SK-N-SH (cell line): ENCODE measurements at regions not wholly inside any gene's neighbourhood (a gene's known extent, or its start where the extent isn't known, plus 50 kb on each side); places are given as distances from the start of the nearest gene placed in this dataset.

Source experiments
- CTCF ChIA-PET: fragments of 300-600, 350-600 bp; formaldehyde crosslinking; extraction: SDS; loops from one replicate; lab custom pipeline; 2021; lab: Yijun Ruan, JAX
- POLR2A ChIA-PET: fragments of 350-600 bp; sonication (Branson Sonifier 250); formaldehyde crosslinking; extraction: SDS; loops from one replicate; lab custom pipeline; 2020; ENCODE audit warnings: antibody characterized with exemption, inconsistent platforms; lab: Yijun Ruan, JAX
- DNase-seq: peaks from one replicate; pipeline ENCODE4 v3.0.0; 2012
- H2AFZ ChIP-seq: fragments of 200-600 bp; sonication (generic); 2 replicates; pipeline ENCODE4 v1.8.1; 2016; ENCODE audit warnings: antibody characterized with exemption, mild to moderate bottlenecking, low read depth
- H3F3A ChIP-seq: fragments of 200-600 bp; sonication (generic); replicated peaks from 2 replicates; pipeline ENCODE3; 2016; ENCODE audit warnings: antibody characterized with exemption, mild to moderate bottlenecking; ENCODE audit not compliant: insufficient read depth
- H3K27ac ChIP-seq, 2 experiments: fragments of 200-500 bp in 1 of 2; fragments of 200-600 bp in 1 of 2; sonication (Bioruptor generic) in 1 of 2; sonication (generic), shearing (Covaris generic) in 1 of 2; 2 replicates each; pipeline versions ENCODE4 v1.5.1 to v1.6.1; 2014 to 2016; ENCODE audit warnings: low read depth in 2 of 2, inconsistent platforms in 1 of 2, low read length in 1 of 2, mild to moderate bottlenecking in 1 of 2, mixed read lengths in 1 of 2
- H3K27me3 ChIP-seq: fragments of 200-600 bp; sonication (generic), shearing (Covaris generic); 2 replicates; pipeline ENCODE4 v1.6.1; 2016; ENCODE audit warnings: mixed run types; ENCODE audit not compliant: insufficient read depth
- H3K36me3 ChIP-seq, 2 experiments: fragments of 200-500 bp in 1 of 2; fragments of 200-600 bp in 1 of 2; sonication (Bioruptor generic) in 1 of 2; sonication (generic) in 1 of 2; replicated peaks in 1 of 2; 2 replicates each; pipeline versions ENCODE3 to v1.5.1; 2014 to 2016; ENCODE audit warnings: low read length in 1 of 2, mild to moderate bottlenecking in 1 of 2; ENCODE audit not compliant: insufficient read depth in 2 of 2, control insufficient read depth in 1 of 2
- H3K4me1 ChIP-seq, 2 experiments: fragments of 200-500 bp in 1 of 2; fragments of 200-600 bp in 1 of 2; sonication (Bioruptor generic) in 1 of 2; sonication (generic), shearing (Covaris generic) in 1 of 2; 2 replicates each; pipeline versions ENCODE4 v1.5.1 to v1.6.1; 2014 to 2016; ENCODE audit warnings: low read depth in 1 of 2, low read length in 1 of 2, mixed run types in 1 of 2; ENCODE audit not compliant: insufficient read depth in 2 of 2, control insufficient read depth in 1 of 2
- H3K4me2 ChIP-seq: fragments of 200-600 bp; sonication (generic), shearing (Covaris generic); 2 replicates; pipeline ENCODE4 v1.6.1; 2017; ENCODE audit warnings: mixed run types
- H3K4me3 ChIP-seq, 2 experiments: fragments of 200-500 bp in 1 of 2; fragments of 200-600 bp in 1 of 2; sonication (Bioruptor generic) in 1 of 2; sonication (generic), shearing (Covaris generic) in 1 of 2; 2 replicates each; pipeline versions ENCODE4 v1.5.1 to v1.8.1; 2014 to 2016; ENCODE audit warnings: low read depth in 2 of 2, inconsistent platforms in 1 of 2, low read length in 1 of 2, mild to moderate bottlenecking in 1 of 2, mixed read lengths in 1 of 2, moderate library complexity in 1 of 2
- H3K79me2 ChIP-seq: fragments of 200-600 bp; sonication (generic); 2 replicates; pipeline ENCODE4 v1.8.1; 2017; ENCODE audit warnings: mild to moderate bottlenecking; ENCODE audit not compliant: insufficient read depth
- H3K9ac ChIP-seq: fragments of 200-600 bp; sonication (generic); 2 replicates; pipeline ENCODE4 v1.6.1; 2017; ENCODE audit warnings: mixed run types
- H3K9me2 ChIP-seq: fragments of 200-600 bp; sonication (generic); 2 replicates; pipeline ENCODE4 v1.6.1; 2017; ENCODE audit warnings: mixed run types
- H3K9me3 ChIP-seq: fragments of 200-600 bp; sonication (generic); 2 replicates; pipeline ENCODE4 v1.6.1; 2017; ENCODE audit warnings: mixed run types, mild to moderate bottlenecking, moderate library complexity
- H4K20me1 ChIP-seq: fragments of 200-600 bp; sonication (generic); 2 replicates; pipeline ENCODE4 v1.6.1; 2017; ENCODE audit warnings: mild to moderate bottlenecking, mixed run types; ENCODE audit not compliant: insufficient read depth
- FOSL2 ChIP-seq: IDR thresholded peaks from 2 replicates; pipeline ENCODE4 v1.4.0; 2012; ENCODE audit warnings: low read depth, mild to moderate bottlenecking, moderate library complexity, borderline replicate concordance
- FOXJ3 ChIP-seq: sonication (generic); formaldehyde crosslinking; IDR thresholded peaks from 2 replicates; pipeline ENCODE4 v1.5.1; 2020; ENCODE audit warnings: mild to moderate bottlenecking, missing genetic modification reagents
- FOXM1 ChIP-seq: IDR thresholded peaks from 2 replicates; pipeline ENCODE4 v1.4.0; 2012; ENCODE audit warnings: low read depth, mild to moderate bottlenecking
- GABPA ChIP-seq: IDR thresholded peaks from 2 replicates; pipeline ENCODE4 v1.4.0; 2012; ENCODE audit warnings: low read depth, mild to moderate bottlenecking
- GATA2 ChIP-seq: sonication (generic); formaldehyde crosslinking; IDR thresholded peaks from 2 replicates; pipeline ENCODE4 v1.5.0; 2020; ENCODE audit warnings: mild to moderate bottlenecking, missing genetic modification reagents
- NFIC ChIP-seq: IDR thresholded peaks from 2 replicates; pipeline ENCODE4 v1.4.0; 2012; ENCODE audit warnings: borderline replicate concordance
- NRF1 ChIP-seq: IDR thresholded peaks from 2 replicates; pipeline ENCODE4 v1.6.1; 2012; ENCODE audit warnings: low read depth, mild to moderate bottlenecking, low read length
- RCOR1 ChIP-seq: fragments of 150-350 bp; IDR thresholded peaks from 2 replicates; pipeline ENCODE4 v1.6.1; 2017; ENCODE audit warnings: antibody characterized with exemption, low read length
- RFX5 ChIP-seq: IDR thresholded peaks from 2 replicates; pipeline ENCODE4 v1.6.1; 2012; ENCODE audit warnings: mild to moderate bottlenecking, improper control_type of control experiment, low read length
- SIN3A ChIP-seq: IDR thresholded peaks from 2 replicates; pipeline ENCODE4 v1.6.1; 2012; ENCODE audit warnings: low read depth, mild to moderate bottlenecking, low read length, moderate library complexity, borderline replicate concordance
- TCF12 ChIP-seq: IDR thresholded peaks from 2 replicates; pipeline ENCODE4 v1.4.0; 2012
- WGBS: methylation state at CpG from one replicate; pipeline ENCODE4 v1.1.6; 2017; ENCODE audit warnings: low lambda C conversion rate; 5-methylcytosine and 5-hydroxymethylcytosine counted together
- TF ChIP-seq, protein P1 (sequence below): IDR thresholded peaks from 2 replicates; pipeline ENCODE4 v1.4.0; 2012; ENCODE audit warnings: low read depth
- TF ChIP-seq, protein P2 (sequence below): IDR thresholded peaks from 2 replicates; pipeline ENCODE4 v1.4.0; 2012; ENCODE audit warnings: low read depth, borderline replicate concordance
- TF ChIP-seq, protein P3 (sequence below): fragments of 200-600 bp; sonication (generic); IDR thresholded peaks from 2 replicates; pipeline ENCODE4 v1.6.1; 2017; ENCODE audit warnings: antibody characterized with exemption, mild to moderate bottlenecking, moderate library complexity
- TF ChIP-seq, protein P4 (sequence below): IDR thresholded peaks from 2 replicates; pipeline ENCODE4 v1.4.0; 2012; ENCODE audit warnings: low read depth, borderline replicate concordance
- TF ChIP-seq, protein P5 (sequence below): IDR thresholded peaks from 2 replicates; pipeline ENCODE4; 2012

DNA sequence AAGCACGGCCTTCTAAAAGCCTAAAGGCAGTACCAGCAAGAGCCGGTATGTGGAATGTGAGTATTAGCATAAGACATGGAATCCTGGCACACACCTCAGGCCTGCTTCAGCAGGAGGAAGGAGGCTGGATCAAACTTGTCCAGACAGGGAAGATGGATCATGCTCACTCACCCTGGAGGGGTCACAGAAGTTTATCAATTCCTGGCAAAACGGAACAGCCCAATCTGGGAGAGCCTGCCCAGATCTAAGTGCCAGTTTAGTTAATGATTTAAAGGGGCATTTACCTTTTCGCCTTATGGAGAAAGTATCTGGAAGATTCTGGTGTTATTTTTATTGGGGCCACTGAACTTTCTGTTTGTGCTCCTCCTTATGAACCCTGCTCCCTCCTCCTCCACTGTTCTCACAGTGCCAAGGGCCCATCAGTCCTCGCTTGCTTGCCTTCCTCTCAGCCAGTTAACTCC lies 58.3 kb upstream of the NFE2L2 start:
- Histone ChIP-seq H3K9ac (no peak overlapping the region), H3K79me2 (no peaks in the 10 kb centered on the region), H4K20me1 (no peaks in the 10 kb centered on the region), H3K4me1 (peaks cover 0 to 2% of the 10 kb centered on the region in 2 experiments; a peak in 1 of 4 replicates), H2AFZ (no peak overlapping the region), H3K9me2 (no peaks in the 10 kb centered on the region), H3K4me2 (no peak overlapping the region), H3K27ac (no peak overlapping the region), H3K36me3 (peaks cover 0 to 18% of the 10 kb centered on the region in 2 experiments), H3K9me3 (no peaks in the 10 kb centered on the region), H3K27me3 (no peaks in the 10 kb centered on the region), H3K4me3 (no peak overlapping the region), H3F3A (no peaks in the 10 kb centered on the region)
- POLR2A ChIA-PET = no interaction called here
- CTCF ChIA-PET = no interaction called here
- no peak for TF ChIP-seq RCOR1
- TF ChIP-seq FOXM1 = no peak
- no peak for TF ChIP-seq NRF1
- 100% methylated on average over 4 of the region's 5 CpGs for WGBS
- no peak for DNase-seq

DNA sequence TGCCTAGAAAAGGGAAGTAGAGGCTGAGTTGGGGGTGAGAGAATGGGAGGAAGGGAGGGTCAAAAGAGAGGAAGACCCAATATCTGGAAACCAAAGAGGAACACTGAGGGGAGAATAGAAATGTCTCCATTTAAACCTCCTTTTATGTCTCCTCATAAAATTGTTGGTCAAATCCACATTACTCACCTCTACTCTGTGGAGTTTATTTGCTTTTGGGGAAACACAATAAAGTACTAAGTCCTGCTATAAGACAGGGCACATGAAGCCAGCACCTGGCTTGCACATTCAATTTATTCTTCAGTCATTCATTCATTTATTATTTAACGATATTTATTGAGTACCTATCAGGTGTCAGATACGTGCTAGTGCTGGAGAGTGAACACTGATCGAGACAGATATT lies 60.3 kb upstream of the NFE2L2 start:
- DNase-seq = no peak
- H3K4me2 ChIP-seq = no peak overlapping the region
- H3K9ac ChIP-seq = no peak overlapping the region
- TF ChIP-seq GATA2 (CRISPR knock-in tag) (no peak), TCF12 (no peak), FOSL2 (no peak), GABPA (no peak), SIN3A (no peak)
- TF ChIP-seq, protein P1, sequence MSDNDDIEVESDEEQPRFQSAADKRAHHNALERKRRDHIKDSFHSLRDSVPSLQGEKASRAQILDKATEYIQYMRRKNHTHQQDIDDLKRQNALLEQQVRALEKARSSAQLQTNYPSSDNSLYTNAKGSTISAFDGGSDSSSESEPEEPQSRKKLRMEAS = no peak
- TF ChIP-seq, protein P2, sequence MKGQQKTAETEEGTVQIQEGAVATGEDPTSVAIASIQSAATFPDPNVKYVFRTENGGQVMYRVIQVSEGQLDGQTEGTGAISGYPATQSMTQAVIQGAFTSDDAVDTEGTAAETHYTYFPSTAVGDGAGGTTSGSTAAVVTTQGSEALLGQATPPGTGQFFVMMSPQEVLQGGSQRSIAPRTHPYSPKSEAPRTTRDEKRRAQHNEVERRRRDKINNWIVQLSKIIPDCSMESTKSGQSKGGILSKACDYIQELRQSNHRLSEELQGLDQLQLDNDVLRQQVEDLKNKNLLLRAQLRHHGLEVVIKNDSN = no peak
- H4K20me1 ChIP-seq = no peaks in the 10 kb centered on the region
- H3K27ac ChIP-seq = peak overlapping the region in 1 of 2 experiments; percentile 17; a peak in 1 of 4 replicates
- H3K27me3 ChIP-seq = no peaks in the 10 kb centered on the region
- 92% methylated on average over 3 of the region's 3 CpGs for WGBS
- no peaks in the 10 kb centered on the region for H3K9me3 ChIP-seq
- CTCF ChIA-PET = interaction anchor here (1.0 kb wide), 1 partner anchor 160 kb away, joined by 3 read pairs; no protein-coding TSS in a partner anchor
- no peaks in the 10 kb centered on the region for H3K9me2 ChIP-seq
- no peaks in the 10 kb centered on the region for H3K79me2 ChIP-seq
- H3K4me1 ChIP-seq = peaks cover 0 to 2% of the 10 kb centered on the region in 2 experiments; a peak in 1 of 4 replicates
- H3K4me3 ChIP-seq = no peak overlapping the region
- no peaks in the 10 kb centered on the region for H3F3A ChIP-seq
- no peak overlapping the region for H2AFZ ChIP-seq
- peaks cover 0 to 18% of the 10 kb centered on the region in 2 experiments for H3K36me3 ChIP-seq
- POLR2A ChIA-PET = no interaction called here

DNA sequence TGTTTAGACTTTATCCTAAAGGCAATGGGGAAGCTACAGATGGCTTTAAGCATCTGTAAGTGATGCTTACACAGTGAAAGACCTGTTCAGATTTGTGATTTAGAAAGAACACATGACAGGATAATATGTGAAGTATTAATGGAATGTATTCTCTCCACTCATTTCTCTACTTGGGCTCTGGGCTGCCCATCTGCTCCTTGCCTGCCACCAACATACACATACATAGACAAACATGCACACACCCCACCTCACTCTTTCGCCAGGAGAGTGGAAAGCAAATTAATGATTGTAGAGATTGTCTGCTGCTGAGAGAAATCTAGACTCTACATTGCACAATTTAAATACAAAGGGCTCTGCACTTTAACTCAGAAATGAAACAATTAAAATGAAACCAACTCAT lies 61.0 kb upstream of the NFE2L2 start:
- no peak overlapping the region for H3K4me2 ChIP-seq
- H3K36me3 ChIP-seq = peaks cover 0 to 15% of the 10 kb centered on the region in 2 experiments
- WGBS = 88% methylated on average over 1 of the region's 1 CpG
- no peak overlapping the region for H2AFZ ChIP-seq
- H3K9me3 ChIP-seq = no peaks in the 10 kb centered on the region
- H3K27ac ChIP-seq = peak overlapping the region in 1 of 2 experiments; percentile 19; a peak in 1 of 4 replicates
- H3K4me1 ChIP-seq = peaks cover 0 to 2% of the 10 kb centered on the region in 2 experiments; a peak in 1 of 4 replicates
- H3K79me2 ChIP-seq = no peaks in the 10 kb centered on the region
- H3K9me2 ChIP-seq = no peaks in the 10 kb centered on the region
- no peaks in the 10 kb centered on the region for H3F3A ChIP-seq
- ChIA-PET CTCF (interaction anchor here (1.0 to 1.8 kb wide), 3 partner anchors 61 to 162 kb away, joined by 3 to 7 read pairs (median 3); partner anchors contain the start of gene NFE2L2), POLR2A (no interaction called here)
- H4K20me1 ChIP-seq = no peaks in the 10 kb centered on the region
- no peaks in the 10 kb centered on the region for H3K27me3 ChIP-seq
- no peak overlapping the region for H3K4me3 ChIP-seq
- DNase-seq = no peak
- no peak overlapping the region for H3K9ac ChIP-seq
- TF ChIP-seq FOXJ3 (CRISPR knock-in tag) (no peak), SIN3A (no peak), RFX5 (no peak), NFIC (no peak), GABPA (no peak)
- TF ChIP-seq, protein P3, sequence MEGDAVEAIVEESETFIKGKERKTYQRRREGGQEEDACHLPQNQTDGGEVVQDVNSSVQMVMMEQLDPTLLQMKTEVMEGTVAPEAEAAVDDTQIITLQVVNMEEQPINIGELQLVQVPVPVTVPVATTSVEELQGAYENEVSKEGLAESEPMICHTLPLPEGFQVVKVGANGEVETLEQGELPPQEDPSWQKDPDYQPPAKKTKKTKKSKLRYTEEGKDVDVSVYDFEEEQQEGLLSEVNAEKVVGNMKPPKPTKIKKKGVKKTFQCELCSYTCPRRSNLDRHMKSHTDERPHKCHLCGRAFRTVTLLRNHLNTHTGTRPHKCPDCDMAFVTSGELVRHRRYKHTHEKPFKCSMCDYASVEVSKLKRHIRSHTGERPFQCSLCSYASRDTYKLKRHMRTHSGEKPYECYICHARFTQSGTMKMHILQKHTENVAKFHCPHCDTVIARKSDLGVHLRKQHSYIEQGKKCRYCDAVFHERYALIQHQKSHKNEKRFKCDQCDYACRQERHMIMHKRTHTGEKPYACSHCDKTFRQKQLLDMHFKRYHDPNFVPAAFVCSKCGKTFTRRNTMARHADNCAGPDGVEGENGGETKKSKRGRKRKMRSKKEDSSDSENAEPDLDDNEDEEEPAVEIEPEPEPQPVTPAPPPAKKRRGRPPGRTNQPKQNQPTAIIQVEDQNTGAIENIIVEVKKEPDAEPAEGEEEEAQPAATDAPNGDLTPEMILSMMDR = no peak
- TF ChIP-seq, protein P2 = no peak
- TF ChIP-seq, protein P4, sequence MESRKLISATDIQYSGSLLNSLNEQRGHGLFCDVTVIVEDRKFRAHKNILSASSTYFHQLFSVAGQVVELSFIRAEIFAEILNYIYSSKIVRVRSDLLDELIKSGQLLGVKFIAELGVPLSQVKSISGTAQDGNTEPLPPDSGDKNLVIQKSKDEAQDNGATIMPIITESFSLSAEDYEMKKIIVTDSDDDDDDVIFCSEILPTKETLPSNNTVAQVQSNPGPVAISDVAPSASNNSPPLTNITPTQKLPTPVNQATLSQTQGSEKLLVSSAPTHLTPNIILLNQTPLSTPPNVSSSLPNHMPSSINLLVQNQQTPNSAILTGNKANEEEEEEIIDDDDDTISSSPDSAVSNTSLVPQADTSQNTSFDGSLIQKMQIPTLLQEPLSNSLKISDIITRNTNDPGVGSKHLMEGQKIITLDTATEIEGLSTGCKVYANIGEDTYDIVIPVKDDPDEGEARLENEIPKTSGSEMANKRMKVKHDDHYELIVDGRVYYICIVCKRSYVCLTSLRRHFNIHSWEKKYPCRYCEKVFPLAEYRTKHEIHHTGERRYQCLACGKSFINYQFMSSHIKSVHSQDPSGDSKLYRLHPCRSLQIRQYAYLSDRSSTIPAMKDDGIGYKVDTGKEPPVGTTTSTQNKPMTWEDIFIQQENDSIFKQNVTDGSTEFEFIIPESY = no peak
- TF ChIP-seq, protein P5, sequence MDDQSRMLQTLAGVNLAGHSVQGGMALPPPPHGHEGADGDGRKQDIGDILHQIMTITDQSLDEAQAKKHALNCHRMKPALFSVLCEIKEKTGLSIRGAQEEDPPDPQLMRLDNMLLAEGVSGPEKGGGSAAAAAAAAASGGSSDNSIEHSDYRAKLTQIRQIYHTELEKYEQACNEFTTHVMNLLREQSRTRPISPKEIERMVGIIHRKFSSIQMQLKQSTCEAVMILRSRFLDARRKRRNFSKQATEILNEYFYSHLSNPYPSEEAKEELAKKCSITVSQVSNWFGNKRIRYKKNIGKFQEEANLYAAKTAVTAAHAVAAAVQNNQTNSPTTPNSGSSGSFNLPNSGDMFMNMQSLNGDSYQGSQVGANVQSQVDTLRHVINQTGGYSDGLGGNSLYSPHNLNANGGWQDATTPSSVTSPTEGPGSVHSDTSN = no peak
